Left ventricle myocardium inferior (tissue), 1 donor: ENCODE measurements at regions not wholly inside any gene's neighbourhood (a gene's known extent, or its start where the extent isn't known, plus 50 kb on each side); places are given as distances from the start of the nearest gene placed in this dataset.

ENCODE experiments used
- DNase-seq: peaks from one replicate; pipeline ENCODE4 v3.0.0-alpha.2; 2020
- H3K27ac ChIP-seq: fragments of 200-600 bp; replicated peaks from 2 replicates; pipeline ENCODE4 v1.8.0; 2021
- H3K27me3 ChIP-seq: fragments of 200-600 bp; 2 replicates; pipeline ENCODE4 v1.8.0; 2021; ENCODE audit warnings: low read depth
- H3K36me3 ChIP-seq: fragments of 200-600 bp; 2 replicates; pipeline ENCODE4 v1.8.0; 2021
- H3K4me1 ChIP-seq: fragments of 200-600 bp; 2 replicates; pipeline ENCODE4 v1.8.0; 2021
- H3K4me3 ChIP-seq: fragments of 200-600 bp; 2 replicates; pipeline ENCODE4 v1.8.0; 2021; ENCODE audit warnings: mild to moderate bottlenecking, moderate library complexity
- H3K9me3 ChIP-seq: fragments of 200-600 bp; replicated peaks from 2 replicates; pipeline ENCODE4 v1.8.0; 2021
- intact Hi-C: fragments of 100-400 bp; cut with micrococcal nuclease; formaldehyde crosslinking; loops from one replicate; pipeline ENCODE4 v1.11.0; 2022
- TF ChIP-seq, protein P1 (sequence below): fragments of 200-600 bp; IDR thresholded peaks from 2 replicates; pipeline ENCODE4 v1.8.0; 2021; ENCODE audit warnings: antibody characterized with exemption, mild to moderate bottlenecking, borderline replicate concordance
- donor health status: DM: no; HTN: yes; CAD: no; lungs with severe emphysema.

DNA sequence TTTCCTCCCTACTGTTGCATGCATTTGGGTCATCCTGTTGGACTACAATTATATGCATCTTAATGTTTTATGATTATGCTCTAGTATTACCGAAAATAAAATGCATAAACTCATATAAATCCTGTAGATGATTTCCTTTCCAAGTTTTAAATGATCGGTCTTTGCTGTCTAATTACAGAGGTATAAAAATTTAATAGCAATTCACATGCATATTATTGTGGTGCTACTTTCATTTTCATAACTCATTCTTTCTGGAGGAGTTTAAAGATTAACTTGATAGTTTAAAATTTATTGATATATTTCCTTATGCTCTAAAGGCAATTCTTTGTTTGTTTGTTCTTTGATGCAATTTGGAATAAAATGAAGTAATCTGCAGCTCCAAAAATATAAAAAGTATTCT lies 1475.1 kb downstream of the MAT2B start:
- peaks cover 33% of the 10 kb centered on the region for H3K9me3 ChIP-seq
- TF ChIP-seq, protein P1, sequence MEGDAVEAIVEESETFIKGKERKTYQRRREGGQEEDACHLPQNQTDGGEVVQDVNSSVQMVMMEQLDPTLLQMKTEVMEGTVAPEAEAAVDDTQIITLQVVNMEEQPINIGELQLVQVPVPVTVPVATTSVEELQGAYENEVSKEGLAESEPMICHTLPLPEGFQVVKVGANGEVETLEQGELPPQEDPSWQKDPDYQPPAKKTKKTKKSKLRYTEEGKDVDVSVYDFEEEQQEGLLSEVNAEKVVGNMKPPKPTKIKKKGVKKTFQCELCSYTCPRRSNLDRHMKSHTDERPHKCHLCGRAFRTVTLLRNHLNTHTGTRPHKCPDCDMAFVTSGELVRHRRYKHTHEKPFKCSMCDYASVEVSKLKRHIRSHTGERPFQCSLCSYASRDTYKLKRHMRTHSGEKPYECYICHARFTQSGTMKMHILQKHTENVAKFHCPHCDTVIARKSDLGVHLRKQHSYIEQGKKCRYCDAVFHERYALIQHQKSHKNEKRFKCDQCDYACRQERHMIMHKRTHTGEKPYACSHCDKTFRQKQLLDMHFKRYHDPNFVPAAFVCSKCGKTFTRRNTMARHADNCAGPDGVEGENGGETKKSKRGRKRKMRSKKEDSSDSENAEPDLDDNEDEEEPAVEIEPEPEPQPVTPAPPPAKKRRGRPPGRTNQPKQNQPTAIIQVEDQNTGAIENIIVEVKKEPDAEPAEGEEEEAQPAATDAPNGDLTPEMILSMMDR, result no peak
- intact Hi-C loops, result no loop called here

DNA sequence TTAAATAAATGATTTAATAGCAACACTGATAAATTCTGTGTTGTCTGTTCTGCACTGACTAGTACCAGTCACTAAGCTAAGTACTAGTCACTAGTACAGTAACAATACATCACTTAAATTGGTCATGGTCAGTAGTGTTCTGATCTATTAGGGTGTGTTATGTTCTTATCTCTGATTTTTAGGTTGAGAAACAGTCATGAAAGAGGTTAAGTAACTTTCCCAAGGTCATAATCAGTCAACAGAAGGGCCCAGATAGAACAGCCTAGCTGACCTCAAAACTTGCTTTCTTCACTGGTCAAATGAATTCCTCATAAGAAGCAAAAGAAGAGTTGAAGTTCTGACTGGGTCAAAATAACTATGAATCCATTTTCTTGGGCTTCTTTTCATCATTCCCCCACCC lies 1492.7 kb downstream of the MAT2B start:
- no peaks in the 10 kb centered on the region for H3K9me3 ChIP-seq
- no peaks in the 10 kb centered on the region for H3K36me3 ChIP-seq
- no peaks in the 10 kb centered on the region for H3K4me1 ChIP-seq
- DNase-seq, result no peak
- H3K27me3 ChIP-seq, result no peaks in the 10 kb centered on the region
- H3K4me3 ChIP-seq, result no peak overlapping the region
- TF ChIP-seq, protein P1, result no peak
- no peak overlapping the region for H3K27ac ChIP-seq
- intact Hi-C loops, result no loop called here

More for the DNA sequence above, 1475.1 kb downstream of the MAT2B start:
- DNase-seq, result no peak
- Histone ChIP-seq H3K27ac (no peak overlapping the region), H3K4me3 (no peak overlapping the region), H3K36me3 (no peaks in the 10 kb centered on the region), H3K4me1 (no peaks in the 10 kb centered on the region), H3K27me3 (no peaks in the 10 kb centered on the region)

DNA sequence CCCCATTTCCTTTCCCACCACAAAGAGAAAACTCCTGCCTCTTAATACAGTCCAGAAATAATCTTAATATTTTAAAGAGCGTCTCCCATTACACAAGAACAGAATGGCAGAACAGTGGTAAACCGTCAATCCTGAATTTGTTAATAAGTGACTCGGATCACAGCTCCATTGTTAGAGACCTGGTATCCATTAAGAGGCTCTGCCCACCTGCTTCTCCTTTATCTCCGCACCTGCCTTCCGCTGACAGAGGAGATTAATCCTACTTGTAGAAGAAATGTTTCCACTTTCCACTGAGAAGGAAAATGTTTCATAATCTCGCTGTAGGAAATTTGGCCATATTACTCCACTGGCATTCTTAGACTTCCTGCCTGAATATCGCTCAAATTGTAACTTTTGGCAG lies 1493.2 kb downstream of the MAT2B start:
- no peak overlapping the region for H3K4me3 ChIP-seq
- no peak for DNase-seq
- no peak overlapping the region for H3K27ac ChIP-seq
- H3K4me1 ChIP-seq, result no peaks in the 10 kb centered on the region
- TF ChIP-seq, protein P1, result no peak
- intact Hi-C loops, result no loop called here
- H3K9me3 ChIP-seq, result no peaks in the 10 kb centered on the region
- no peaks in the 10 kb centered on the region for H3K27me3 ChIP-seq
- H3K36me3 ChIP-seq, result no peaks in the 10 kb centered on the region

DNA sequence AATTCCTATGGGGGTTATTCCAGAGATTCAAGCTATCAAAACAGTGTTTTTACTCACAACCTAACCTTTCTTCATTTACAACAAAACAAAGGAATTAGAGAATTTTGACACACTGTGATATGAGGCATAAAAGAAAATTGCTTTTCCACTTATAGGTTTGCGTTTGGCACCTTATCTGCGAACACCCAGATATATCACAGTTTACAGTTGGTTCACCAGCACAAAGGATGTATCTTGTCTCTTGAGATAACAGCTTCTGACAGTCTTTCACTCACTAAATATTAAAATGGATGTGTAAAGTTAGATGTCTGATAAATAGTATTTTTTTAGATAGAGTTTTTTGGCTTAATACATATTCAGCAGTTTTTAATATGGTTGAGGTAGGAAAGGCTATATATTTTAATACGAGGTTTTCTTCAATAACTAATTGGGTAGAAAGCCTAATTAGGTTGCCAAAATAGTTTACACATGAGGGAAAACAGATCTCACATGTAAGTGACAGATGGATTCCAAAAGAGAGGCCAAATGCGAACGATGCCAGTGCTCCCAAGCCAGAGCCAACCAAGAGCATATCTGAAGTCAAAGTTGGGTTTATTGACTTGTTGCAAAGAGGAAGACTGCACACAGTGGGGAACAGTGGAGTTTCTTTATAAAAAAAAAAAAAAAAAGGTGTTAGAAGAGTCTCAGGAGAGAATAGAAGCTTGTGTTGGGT lies 1495.2 kb downstream of the MAT2B start:
- DNase-seq, result no peak

DNA sequence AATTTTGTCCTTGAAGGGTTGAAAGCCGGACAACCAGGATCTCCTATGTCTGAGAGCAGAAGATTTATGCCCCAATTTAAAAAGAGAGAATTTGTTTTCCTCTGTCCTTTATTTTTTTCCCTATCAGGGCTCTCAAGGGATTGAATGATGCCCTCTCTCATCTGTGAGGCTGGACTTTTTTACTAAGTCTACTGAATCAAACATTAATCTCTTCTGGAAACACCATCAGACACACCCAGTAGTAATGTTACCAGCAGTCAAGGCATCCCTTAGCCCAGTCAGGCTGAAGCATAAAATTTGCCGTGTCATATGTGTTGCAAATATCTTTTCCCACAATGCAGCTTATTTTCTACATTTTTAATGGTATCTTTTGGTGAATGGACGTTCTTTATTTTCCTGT lies 1497.9 kb downstream of the MAT2B start:
- H3K27me3 ChIP-seq, result no peaks in the 10 kb centered on the region
- TF ChIP-seq, protein P1, result no peak

More for the DNA sequence above, 1495.2 kb downstream of the MAT2B start:
- no peak overlapping the region for H3K4me3 ChIP-seq
- no peaks in the 10 kb centered on the region for H3K9me3 ChIP-seq
- no peaks in the 10 kb centered on the region for H3K27me3 ChIP-seq
- intact Hi-C loops, result no loop called here
- H3K27ac ChIP-seq, result no peak overlapping the region
- TF ChIP-seq, protein P1, result no peak
- no peaks in the 10 kb centered on the region for H3K36me3 ChIP-seq
- H3K4me1 ChIP-seq, result no peaks in the 10 kb centered on the region

More for the DNA sequence above, 1497.9 kb downstream of the MAT2B start:
- no peaks in the 10 kb centered on the region for H3K4me1 ChIP-seq
- no peaks in the 10 kb centered on the region for H3K9me3 ChIP-seq
- no peak for DNase-seq
- no peak overlapping the region for H3K27ac ChIP-seq
- intact Hi-C loops, result no loop called here
- no peaks in the 10 kb centered on the region for H3K36me3 ChIP-seq
- H3K4me3 ChIP-seq, result no peak overlapping the region
